ENCODE measurements at regions not wholly inside any gene's neighbourhood (a gene's known extent, or its start where the extent isn't known, plus 50 kb on each side); places are given as distances from the start of the nearest gene placed in this dataset.
A peak's percentile ranks its signal among the peaks of the same experiment; 100 is the strongest.

DNA sequence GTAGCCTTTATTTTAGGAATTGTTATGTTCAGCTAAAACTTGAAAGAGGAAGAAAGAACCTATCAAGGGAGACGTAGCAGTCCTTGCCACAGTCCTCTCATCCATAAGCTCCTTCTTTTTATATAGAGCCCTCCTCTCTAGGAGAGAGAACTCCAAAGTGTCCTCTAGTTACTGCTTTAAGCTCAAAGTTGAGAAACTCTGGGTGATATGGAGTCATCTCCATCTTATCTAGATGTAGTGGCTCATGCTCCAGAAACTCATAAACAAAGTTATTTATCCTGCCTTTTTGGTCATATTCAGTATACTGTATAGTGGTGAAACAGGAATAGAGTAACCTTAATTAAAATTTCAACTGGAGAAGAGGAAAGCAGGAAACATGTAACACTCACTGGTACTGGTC is 90.4 kb upstream of the ATF7IP start:
- Mint-ChIP-seq H3K4me1 (ENCODE audit: low read depth) (peaks cover 26% of the 10 kb centered on the region), H3K4me3 (no peak overlapping the region), H3K27ac (no peak overlapping the region), H3K27me3 (no peaks in the 10 kb centered on the region), H3K36me3 (ENCODE audit: low read depth) (peaks cover 6% of the 10 kb centered on the region), H3K9me3 (peaks cover 5% of the 10 kb centered on the region)
- no peaks in the 10 kb centered on the region for H3K36me3 ChIP-seq (ENCODE audit: insufficient read depth, low read length)
- ChIA-PET CTCF (no interaction called here), POLR2A (interaction anchor here (2.6 kb wide), 1 partner anchor 90 kb away, joined by 17 read pairs; the partner anchor contains the start of gene ATF7IP)
- peaks cover 6 to 13% of the 10 kb centered on the region in 2 experiments for H3K9me3 ChIP-seq (ENCODE audit: control insufficient read depth in 1 of 2, insufficient read depth in 1 of 2, low read length in 2 of 2)
- H3K27ac ChIP-seq (ENCODE audit: low read depth in 1 of 2, low read length in 2 of 2) = no peak overlapping the region
- TF ChIP-seq, protein P1, sequence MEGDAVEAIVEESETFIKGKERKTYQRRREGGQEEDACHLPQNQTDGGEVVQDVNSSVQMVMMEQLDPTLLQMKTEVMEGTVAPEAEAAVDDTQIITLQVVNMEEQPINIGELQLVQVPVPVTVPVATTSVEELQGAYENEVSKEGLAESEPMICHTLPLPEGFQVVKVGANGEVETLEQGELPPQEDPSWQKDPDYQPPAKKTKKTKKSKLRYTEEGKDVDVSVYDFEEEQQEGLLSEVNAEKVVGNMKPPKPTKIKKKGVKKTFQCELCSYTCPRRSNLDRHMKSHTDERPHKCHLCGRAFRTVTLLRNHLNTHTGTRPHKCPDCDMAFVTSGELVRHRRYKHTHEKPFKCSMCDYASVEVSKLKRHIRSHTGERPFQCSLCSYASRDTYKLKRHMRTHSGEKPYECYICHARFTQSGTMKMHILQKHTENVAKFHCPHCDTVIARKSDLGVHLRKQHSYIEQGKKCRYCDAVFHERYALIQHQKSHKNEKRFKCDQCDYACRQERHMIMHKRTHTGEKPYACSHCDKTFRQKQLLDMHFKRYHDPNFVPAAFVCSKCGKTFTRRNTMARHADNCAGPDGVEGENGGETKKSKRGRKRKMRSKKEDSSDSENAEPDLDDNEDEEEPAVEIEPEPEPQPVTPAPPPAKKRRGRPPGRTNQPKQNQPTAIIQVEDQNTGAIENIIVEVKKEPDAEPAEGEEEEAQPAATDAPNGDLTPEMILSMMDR (IDR thresholded peaks at IDR 0.05) = no peak
- no peaks in the 10 kb centered on the region for H3K4me1 ChIP-seq (ENCODE audit: insufficient read depth, low read length)
- no peaks in the 10 kb centered on the region for H3K27me3 ChIP-seq (ENCODE audit: control insufficient read depth in 1 of 2, insufficient read depth in 2 of 2, low read length in 2 of 2)
- intact Hi-C loops (cut with DNase I, micrococcal nuclease) = no loop called here
- no peak overlapping the region for H3K4me3 ChIP-seq (ENCODE audit: low read length)
- no peak for ATAC-seq (ENCODE audit: poor library complexity)
- no peak for DNase-seq

DNA sequence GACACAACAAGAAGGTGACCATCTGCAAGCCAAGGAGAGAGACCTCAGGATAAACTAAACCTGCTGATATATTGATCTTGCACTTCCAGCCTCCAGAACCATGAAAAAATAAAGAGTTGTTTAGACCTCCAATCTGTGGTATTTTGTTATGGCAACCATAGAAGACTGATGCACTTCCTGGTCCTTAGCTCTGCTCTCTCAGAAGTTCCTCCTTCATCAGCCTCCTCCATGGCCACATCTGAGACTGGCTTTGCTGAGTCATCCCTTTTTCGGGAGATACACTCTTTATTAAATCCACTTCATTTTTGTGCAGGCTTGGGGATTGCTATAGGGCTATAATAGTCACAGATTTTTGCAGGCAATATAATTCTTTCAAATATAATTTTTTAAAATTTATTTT is 89.6 kb upstream of the ATF7IP start:
- POLR2A ChIA-PET = no interaction called here
- no peaks in the 10 kb centered on the region for H3K4me1 ChIP-seq (ENCODE audit: insufficient read depth, low read length)
- no peaks in the 10 kb centered on the region for H3K27me3 ChIP-seq (ENCODE audit: control insufficient read depth in 1 of 2, insufficient read depth in 2 of 2, low read length in 2 of 2)
- H3K4me3 Mint-ChIP-seq = no peak overlapping the region
- H3K27ac Mint-ChIP-seq = no peak overlapping the region
- H3K27me3 Mint-ChIP-seq = no peaks in the 10 kb centered on the region
- TF ChIP-seq, protein P1 (IDR thresholded peaks at IDR 0.05) = no peak
- intact Hi-C loops (cut with DNase I, micrococcal nuclease) = no loop called here
- H3K36me3 ChIP-seq (ENCODE audit: insufficient read depth, low read length) = no peaks in the 10 kb centered on the region
- ATAC-seq (ENCODE audit: poor library complexity) = no peak
- CTCF ChIA-PET = no interaction called here
- H3K9me3 Mint-ChIP-seq = peaks cover 5% of the 10 kb centered on the region
- no peak overlapping the region for H3K27ac ChIP-seq (ENCODE audit: low read depth in 1 of 2, low read length in 2 of 2)
- peak in 3 of 14 experiments; percentile 20 to 37 (median 31) for DNase-seq
- H3K9me3 ChIP-seq (ENCODE audit: control insufficient read depth in 1 of 2, insufficient read depth in 1 of 2, low read length in 2 of 2) = peaks cover 0 to 12% of the 10 kb centered on the region in 2 experiments
- no peaks in the 10 kb centered on the region for H3K36me3 Mint-ChIP-seq (ENCODE audit: low read depth)
- no peak overlapping the region for H3K4me3 ChIP-seq (ENCODE audit: low read length)
- peaks cover 26% of the 10 kb centered on the region for H3K4me1 Mint-ChIP-seq (ENCODE audit: low read depth)

DNA sequence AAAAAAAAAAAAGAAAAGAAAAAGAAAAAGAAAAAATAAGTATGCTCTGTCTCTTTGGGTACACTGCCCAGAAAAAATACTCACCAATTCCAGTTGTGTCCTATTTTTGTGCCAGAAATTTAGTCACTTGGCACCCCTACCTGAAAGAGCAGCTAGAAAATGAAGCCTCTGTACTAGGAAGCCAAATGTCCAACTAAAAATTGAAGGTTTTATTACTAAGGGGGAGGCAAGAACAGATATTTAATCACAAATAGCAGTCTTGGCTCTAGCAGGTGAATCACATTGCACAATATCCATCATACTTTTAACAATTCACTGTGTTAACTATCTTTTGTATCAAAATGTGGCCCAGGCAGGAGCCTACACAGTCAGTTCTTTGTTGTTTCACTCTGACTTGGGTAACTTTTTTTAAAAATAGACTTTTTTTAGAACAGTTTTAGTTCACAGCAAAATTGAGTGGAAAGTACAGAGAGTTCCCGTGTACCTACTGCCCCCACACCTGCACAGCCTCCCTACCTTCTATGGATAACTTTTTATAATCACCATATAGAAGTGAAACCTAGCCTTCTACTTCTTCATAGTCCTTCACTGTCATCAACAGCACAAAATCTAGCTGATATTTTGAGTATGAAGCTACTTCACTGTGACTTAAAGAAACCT is 87.1 kb upstream of the ATF7IP start:
- DNase-seq = no peak
- no peak for ATAC-seq (ENCODE audit: poor library complexity)
- H3K27me3 Mint-ChIP-seq = no peaks in the 10 kb centered on the region
- H3K4me1 Mint-ChIP-seq (ENCODE audit: low read depth) = peaks cover 19% of the 10 kb centered on the region
- Histone ChIP-seq H3K27ac (ENCODE audit: low read depth in 1 of 2, low read length in 2 of 2) (no peak overlapping the region), H3K9me3 (ENCODE audit: control insufficient read depth in 1 of 2, insufficient read depth in 1 of 2, low read length in 2 of 2) (peaks cover 0 to 11% of the 10 kb centered on the region in 2 experiments), H3K4me1 (ENCODE audit: insufficient read depth, low read length) (no peaks in the 10 kb centered on the region), H3K4me3 (ENCODE audit: low read length) (no peak overlapping the region), H3K36me3 (ENCODE audit: insufficient read depth, low read length) (no peaks in the 10 kb centered on the region), H3K27me3 (ENCODE audit: control insufficient read depth in 1 of 2, insufficient read depth in 2 of 2, low read length in 2 of 2) (no peaks in the 10 kb centered on the region)
- ChIA-PET CTCF (interaction anchor here (0.9 kb wide), 1 partner anchor 12 kb away, joined by 4 read pairs; no protein-coding TSS in a partner anchor), POLR2A (interaction anchor here (0.6 kb wide), 1 partner anchor 57 kb away, joined by 3 read pairs; no protein-coding TSS in a partner anchor)
- TF ChIP-seq, protein P1 (IDR thresholded peaks at IDR 0.05) = no peak
- H3K27ac Mint-ChIP-seq = no peak overlapping the region
- no peak overlapping the region for H3K4me3 Mint-ChIP-seq
- H3K36me3 Mint-ChIP-seq (ENCODE audit: low read depth) = no peaks in the 10 kb centered on the region
- intact Hi-C loops (cut with DNase I, micrococcal nuclease) = no loop called here
- peaks cover 6% of the 10 kb centered on the region for H3K9me3 Mint-ChIP-seq

All from CD4-positive, alpha-beta T cell (primary cell).